LNCAP (cell line): ENCODE measurements at regions not wholly inside any gene's neighbourhood (a gene's known extent, or its start where the extent isn't known, plus 50 kb on each side); places are given as distances from the start of the nearest gene placed in this dataset.
A peak's percentile ranks its signal among the peaks of the same experiment; 100 is the strongest.

ENCODE experiments used
- TF ChIP-seq, protein P1 (sequence below): fragments of 450-650 bp; IDR thresholded peaks from 2 replicates; pipeline ENCODE4 v1.5.1; 2017; ENCODE audit warnings: mild to moderate bottlenecking

GRCh38 chr10:55348534-55348933, 547.5 kb upstream of the PCDH15 start:
- TF ChIP-seq, protein P1, sequence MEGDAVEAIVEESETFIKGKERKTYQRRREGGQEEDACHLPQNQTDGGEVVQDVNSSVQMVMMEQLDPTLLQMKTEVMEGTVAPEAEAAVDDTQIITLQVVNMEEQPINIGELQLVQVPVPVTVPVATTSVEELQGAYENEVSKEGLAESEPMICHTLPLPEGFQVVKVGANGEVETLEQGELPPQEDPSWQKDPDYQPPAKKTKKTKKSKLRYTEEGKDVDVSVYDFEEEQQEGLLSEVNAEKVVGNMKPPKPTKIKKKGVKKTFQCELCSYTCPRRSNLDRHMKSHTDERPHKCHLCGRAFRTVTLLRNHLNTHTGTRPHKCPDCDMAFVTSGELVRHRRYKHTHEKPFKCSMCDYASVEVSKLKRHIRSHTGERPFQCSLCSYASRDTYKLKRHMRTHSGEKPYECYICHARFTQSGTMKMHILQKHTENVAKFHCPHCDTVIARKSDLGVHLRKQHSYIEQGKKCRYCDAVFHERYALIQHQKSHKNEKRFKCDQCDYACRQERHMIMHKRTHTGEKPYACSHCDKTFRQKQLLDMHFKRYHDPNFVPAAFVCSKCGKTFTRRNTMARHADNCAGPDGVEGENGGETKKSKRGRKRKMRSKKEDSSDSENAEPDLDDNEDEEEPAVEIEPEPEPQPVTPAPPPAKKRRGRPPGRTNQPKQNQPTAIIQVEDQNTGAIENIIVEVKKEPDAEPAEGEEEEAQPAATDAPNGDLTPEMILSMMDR = no peak

DNA sequence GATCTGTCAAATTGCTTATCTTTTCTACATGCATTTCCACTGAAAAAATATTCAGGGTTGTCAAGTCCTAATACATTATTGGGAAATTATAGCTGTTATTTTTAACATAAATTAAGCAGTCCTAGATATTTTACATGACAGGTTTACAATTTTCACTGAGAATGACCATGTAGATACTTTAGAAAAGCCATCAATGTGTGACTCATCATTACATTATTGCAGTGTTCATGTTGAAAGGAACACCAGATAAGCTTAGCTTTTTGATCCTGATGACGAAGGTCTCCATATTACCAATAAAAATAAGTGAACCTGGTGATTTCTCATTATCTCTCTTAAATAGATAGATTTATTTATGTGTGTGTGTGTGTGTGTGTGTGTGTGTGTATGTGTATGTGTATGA, 529.5 kb upstream of the PCDH15 start:
- TF ChIP-seq, protein P1 = no peak

GRCh38 chr10:55329796-55330195, 528.8 kb upstream of the PCDH15 start:
- TF ChIP-seq, protein P1 = no peak

DNA sequence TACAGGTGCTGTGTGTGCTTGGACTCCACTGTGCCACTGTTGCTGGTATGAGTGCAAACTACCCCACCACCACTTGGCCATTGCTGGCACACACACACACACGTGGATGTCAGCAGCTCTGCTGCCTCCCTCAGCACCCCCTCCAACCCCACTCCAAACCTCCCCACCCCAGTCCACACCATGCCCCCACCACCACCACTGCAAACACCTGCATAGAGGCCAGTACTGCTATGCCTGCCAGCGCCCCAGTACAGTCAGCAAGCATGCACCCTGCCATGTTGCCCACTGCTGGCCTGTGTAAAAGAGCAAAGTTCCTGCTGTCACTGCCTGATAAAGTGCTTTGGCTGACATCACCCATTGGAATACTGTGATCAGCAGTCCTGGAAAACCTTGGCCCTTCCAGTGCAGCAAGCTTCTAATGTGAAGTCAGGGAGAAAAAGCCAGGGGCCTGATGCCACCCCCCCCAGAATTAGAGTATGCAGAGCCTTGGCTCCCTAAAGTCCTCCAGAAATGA, 519.2 kb upstream of the PCDH15 start:
- TF ChIP-seq, protein P1 = no peak

DNA sequence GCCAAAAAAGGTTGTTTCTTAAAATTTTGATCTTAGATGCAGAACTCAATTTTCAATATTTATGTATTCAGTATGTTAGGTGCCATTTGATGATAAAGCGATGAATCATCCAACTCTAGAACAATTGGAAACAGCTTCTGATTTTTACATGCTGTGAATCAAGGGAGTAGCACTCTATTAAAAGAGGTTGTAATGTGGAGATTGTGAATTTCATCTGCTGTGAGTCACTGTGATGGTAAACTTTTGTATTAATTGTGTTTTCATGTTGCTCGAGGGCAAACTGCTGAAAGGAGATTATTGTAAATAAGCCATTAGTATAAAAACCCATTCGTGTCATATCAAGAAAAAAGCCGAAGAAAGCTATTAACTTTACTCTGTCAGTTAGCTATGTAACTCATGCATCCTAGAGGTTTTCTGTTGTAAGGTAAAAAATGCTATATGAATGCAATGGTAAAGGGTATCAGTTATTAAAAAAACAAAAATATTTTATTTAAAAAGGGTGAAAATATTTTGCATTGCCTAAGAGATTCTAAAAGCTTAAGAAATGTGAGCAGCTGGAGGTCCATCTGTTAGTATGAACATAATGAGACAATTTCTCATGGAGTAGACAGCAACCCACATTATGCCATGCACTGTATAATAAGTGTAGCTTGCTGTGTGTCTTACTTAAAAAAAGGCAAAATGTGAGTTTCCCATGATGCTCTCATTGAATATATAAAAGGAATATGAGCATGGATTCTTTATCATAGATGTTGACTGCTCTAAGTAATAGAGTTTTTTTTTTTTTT, 511.0 kb upstream of the PCDH15 start:
- TF ChIP-seq, protein P1 = no peak

GRCh38 chr10:55310143-55310542, 509.1 kb upstream of the PCDH15 start:
- TF ChIP-seq, protein P1 = no peak

GRCh38 chr10:55305285-55305684, 504.3 kb upstream of the PCDH15 start:
- TF ChIP-seq, protein P1 = no peak

DNA sequence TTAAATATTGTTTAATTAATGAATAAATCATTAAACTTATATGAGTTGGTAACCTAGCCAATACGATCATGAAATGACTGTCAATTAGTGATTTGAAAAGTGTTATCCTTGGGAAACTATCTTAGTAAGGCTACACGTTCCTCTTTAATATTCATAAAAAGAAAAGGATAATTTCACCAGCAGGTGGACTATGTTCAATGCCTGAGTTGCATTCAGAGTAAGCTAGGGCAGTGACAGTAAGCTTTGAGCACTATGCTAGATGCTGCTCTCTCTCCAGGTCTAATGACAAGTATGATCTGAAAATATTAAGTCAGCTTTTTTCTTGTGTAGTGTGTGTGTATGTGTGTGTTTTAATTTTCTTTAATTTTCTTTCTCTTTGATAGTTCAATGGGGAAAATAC, 486.3 kb upstream of the PCDH15 start:
- TF ChIP-seq, protein P1 = peak; percentile 42; the same call in 1 of the 2 replicates
